Fibroblast of gingiva (primary cell): ENCODE measurements at regions not wholly inside any gene's neighbourhood (a gene's known extent, or its start where the extent isn't known, plus 50 kb on each side); places are given as distances from the start of the nearest gene placed in this dataset.

Experiments used
- DNase-seq: peaks from one replicate; pipeline ENCODE4 v3.0.0-alpha.2; 2011; ENCODE audit warnings: low read depth

GRCh38 chr13:107252428-107252827 lies 684.5 kb upstream of the ARGLU1 start:
- no peak for DNase-seq

GRCh38 chr13:107252021-107252420 lies 684.1 kb upstream of the ARGLU1 start:
- no peak for DNase-seq

- DNase-seq: no peak
Measured at GRCh38 chr13:107251341-107251740, 683.4 kb upstream of the ARGLU1 start.

GRCh38 chr13:107250628-107251027 lies 682.7 kb upstream of the ARGLU1 start:
- no peak for DNase-seq

GRCh38 chr13:107244241-107244640 lies 676.3 kb upstream of the ARGLU1 start:
- DNase-seq: no peak

- no peak for DNase-seq
Measured at GRCh38 chr13:107242138-107242537, 674.2 kb upstream of the ARGLU1 start.

GRCh38 chr13:107241381-107241780 lies 673.4 kb upstream of the ARGLU1 start:
- DNase-seq: no peak

- no peak for DNase-seq
Measured at GRCh38 chr13:107239213-107239612, 671.3 kb upstream of the ARGLU1 start.

GRCh38 chr13:107238262-107238981 lies 670.5 kb upstream of the ARGLU1 start:
- no peak for DNase-seq

- DNase-seq: no peak
Measured at GRCh38 chr13:107234319-107235073, 666.6 kb upstream of the ARGLU1 start.

GRCh38 chr13:107233541-107233940 lies 665.6 kb upstream of the ARGLU1 start:
- no peak for DNase-seq

GRCh38 chr13:107231944-107232343 lies 664.0 kb upstream of the ARGLU1 start:
- no peak for DNase-seq

- DNase-seq: no peak
Measured at GRCh38 chr13:107223867-107224266, 655.9 kb upstream of the ARGLU1 start.

- no peak for DNase-seq
Measured at GRCh38 chr13:107222597-107222996, 654.7 kb upstream of the ARGLU1 start.

GRCh38 chr13:107220245-107220644 lies 652.3 kb upstream of the ARGLU1 start:
- DNase-seq: no peak

- peak; percentile 7 for DNase-seq
Measured at GRCh38 chr13:107217251-107217650, 649.3 kb upstream of the ARGLU1 start.

- DNase-seq: no peak
Measured at GRCh38 chr13:107216046-107216755, 648.3 kb upstream of the ARGLU1 start.

- peak; percentile 77 for DNase-seq
Measured at GRCh38 chr13:107211073-107211472, 643.1 kb upstream of the ARGLU1 start.

GRCh38 chr13:107210723-107211030 lies 642.7 kb upstream of the ARGLU1 start:
- peak; percentile 24 for DNase-seq

- no peak for DNase-seq
Measured at GRCh38 chr13:107209824-107210722, 642.1 kb upstream of the ARGLU1 start.

GRCh38 chr13:107208889-107209288 lies 641.0 kb upstream of the ARGLU1 start:
- DNase-seq: no peak
